NCI-H1105 treated with DMSO at 0.1 percent for 48 hours (cell line): ENCODE measurements at regions not wholly inside any gene's neighbourhood (a gene's known extent, or its start where the extent isn't known, plus 50 kb on each side); places are given as distances from the start of the nearest gene placed in this dataset.
"Not testable (repeated sequence)": the region's sequence is repeated elsewhere in the genome, so short reads cannot be mapped to it uniquely, and the experiment has no call there.

Source experiments
- DNase-seq: peaks from one replicate; lab custom pipeline; 2025; lab: John Stamatoyannopoulos, UW

DNA sequence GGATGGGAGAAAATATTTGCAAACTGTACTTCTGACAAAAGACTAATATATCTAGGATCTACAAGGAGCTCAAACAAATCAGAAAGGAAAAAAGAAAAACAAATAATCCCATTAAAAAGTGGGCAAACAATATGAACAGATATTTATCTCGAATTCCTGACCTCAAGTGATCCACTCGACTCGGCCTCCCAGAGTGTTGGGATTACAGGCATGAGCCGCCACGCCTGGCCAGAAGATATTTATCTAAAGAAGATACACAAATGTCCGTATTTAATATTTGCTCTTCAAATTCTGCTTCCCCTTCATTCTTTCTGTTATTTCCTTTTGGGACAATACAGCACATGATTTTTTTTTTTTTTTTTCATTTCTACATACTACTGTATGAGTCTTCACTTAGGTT is 151.7 kb upstream of the GRM7 start:
- no peak for DNase-seq

DNA sequence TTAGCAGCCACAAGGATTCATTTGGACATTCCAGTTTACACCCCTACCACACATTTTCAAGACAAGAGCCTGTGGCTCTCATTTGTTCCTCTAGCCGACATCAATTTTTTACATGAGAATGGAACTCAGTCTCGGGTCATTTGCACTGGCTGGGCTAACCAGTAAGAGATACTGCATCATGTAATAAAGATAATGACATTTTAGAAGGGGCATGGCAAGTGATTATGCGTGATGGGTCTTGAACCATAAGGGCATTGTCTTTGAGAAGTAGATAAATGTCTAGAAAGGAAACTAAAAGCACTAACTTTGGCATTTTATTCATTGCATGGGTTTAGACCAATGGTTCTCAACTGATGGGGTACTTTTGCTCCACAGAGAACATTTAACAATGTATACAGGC is 146.0 kb upstream of the GRM7 start:
- DNase-seq, result no peak

DNA sequence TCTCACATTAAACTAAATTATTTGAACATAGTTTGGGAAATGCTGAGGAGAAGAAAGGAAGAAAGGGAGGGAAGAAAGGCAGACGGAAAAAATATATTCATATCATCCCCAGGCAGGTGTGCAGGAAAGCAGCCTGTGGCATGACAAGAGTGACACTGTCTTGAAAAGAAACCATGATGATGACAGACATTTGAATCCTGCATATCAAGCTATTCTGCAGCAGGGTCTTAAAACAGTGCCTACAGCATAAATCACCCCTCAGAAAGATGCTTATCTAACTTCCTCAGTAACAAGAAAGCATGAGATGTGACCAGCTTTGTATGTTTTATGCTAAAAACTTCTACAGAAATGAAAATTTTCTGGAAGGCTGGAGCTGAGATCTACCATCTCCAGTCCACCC is 144.5 kb upstream of the GRM7 start:
- DNase-seq, result no peak

GRCh38 chr3:6717026-6717943 is 143.6 kb upstream of the GRM7 start:
- no peak for DNase-seq

GRCh38 chr3:6719999-6720398 is 140.9 kb upstream of the GRM7 start:
- no peak for DNase-seq

DNA sequence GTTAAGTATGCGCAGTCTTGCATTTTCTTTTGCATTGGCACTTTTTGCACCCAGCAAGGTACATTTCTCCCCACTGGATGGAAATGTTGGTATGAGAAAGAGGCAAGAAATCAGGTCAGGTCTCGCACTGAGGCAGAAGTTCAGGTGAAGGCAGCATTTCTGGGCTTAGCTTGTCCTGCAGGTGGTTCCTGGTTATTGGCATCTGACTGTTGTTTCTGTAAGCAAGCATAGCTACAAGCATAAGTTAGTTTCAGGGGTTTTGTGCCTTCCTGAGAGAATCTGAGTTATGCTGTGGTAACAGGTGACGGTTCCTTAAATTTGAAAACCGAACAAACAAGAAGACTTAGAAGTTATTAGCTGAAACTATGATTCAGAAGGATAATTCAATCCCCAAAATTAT is 139.4 kb upstream of the GRM7 start:
- no peak for DNase-seq

GRCh38 chr3:6723205-6723604 is 137.7 kb upstream of the GRM7 start:
- DNase-seq, result no peak

DNA sequence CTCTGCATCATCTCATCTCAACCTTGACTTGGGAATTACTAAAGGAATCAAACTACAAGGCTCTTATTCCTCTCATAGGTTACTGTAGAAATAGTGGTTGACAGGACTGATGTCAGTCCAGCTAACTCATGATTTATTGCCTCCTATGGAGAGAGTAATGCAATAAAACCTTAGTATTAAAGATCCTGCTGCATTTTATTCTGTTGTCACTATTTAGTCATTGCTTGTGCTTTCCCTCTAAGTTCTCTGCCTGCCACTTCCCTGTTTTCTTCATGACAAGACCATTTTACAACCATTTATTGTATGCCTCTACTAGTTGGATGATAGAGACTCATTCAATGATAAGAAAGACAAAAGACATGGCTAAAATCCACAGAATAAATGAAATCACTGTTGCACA is 134.1 kb upstream of the GRM7 start:
- no peak for DNase-seq

DNA sequence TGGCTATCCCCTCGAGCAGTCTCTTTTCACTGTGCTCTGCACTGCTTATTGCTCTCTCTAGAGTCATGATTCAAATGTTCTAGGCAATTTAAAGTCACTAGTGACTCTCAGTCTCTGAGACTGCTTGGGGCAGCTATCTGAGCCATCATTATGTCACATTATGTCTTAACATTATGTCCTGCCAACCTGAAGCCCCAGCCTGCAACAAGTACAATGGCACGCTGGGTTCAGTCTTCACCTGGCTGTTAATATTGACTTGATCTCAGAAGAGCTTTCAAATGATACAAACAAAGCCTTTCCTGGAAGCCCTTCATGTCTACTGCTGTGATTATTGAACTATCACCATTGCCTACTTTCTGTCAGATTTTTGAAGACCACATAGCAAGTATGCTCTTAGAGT is 128.1 kb upstream of the GRM7 start:
- no peak for DNase-seq

GRCh38 chr3:6733699-6734394 is 127.1 kb upstream of the GRM7 start:
- no peak for DNase-seq

GRCh38 chr3:6734395-6734746 is 126.5 kb upstream of the GRM7 start:
- no peak for DNase-seq

DNA sequence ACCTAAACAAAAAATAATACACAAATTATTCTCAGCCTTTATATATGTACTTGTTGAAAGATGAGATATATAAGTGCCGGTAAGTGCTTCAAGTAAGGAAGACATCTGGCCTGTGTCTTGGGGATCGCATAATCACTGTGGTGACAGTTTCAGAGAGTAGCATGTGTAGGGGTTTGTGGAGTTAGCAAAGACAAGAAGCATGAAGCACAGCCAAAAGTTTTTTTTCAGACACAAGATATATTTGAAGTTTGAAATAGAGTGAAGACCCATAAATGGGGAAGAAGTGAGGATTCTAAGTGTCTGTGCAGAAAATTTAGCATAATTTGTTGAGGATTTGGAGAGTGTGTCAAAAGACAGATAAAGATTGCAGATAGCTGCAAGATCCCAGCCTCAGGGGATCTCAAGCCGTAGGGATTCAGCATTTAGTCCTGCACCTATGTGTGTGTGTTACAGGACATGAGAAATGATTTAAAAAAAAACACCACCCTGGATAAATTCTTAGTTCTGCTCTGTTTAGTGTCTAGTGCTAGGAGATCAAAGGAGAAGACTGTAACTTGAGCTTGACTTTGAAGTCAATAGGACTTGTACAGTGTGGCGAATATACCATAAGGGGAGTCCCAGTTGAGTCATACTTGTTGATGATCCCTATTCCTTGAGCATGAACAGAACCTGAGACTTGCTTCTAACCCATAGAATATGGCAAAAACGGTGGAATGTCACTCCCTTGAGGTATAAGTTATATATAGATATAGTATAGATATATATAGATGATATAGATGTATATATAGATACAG is 123.9 kb upstream of the GRM7 start:
- DNase-seq, result no peak

DNA sequence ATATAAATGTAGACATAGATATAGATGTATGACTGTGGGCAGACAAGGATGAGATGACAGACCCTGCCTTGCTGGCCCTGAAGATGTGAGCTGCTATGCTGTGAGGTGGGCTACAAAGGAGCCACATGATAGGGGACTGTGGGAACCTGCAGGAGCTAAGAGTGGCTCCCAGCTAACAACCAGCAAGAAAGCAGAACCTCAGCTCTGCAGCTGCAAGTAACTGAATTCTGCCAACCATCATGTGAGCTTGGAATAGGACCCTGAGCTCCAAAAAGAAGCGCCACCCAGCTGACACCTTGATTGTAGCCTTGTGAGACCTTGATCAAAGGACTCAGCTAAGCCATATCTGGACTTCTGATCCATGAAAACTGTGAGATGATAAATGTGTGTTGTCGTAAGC is 123.3 kb upstream of the GRM7 start:
- DNase-seq, result no peak

DNA sequence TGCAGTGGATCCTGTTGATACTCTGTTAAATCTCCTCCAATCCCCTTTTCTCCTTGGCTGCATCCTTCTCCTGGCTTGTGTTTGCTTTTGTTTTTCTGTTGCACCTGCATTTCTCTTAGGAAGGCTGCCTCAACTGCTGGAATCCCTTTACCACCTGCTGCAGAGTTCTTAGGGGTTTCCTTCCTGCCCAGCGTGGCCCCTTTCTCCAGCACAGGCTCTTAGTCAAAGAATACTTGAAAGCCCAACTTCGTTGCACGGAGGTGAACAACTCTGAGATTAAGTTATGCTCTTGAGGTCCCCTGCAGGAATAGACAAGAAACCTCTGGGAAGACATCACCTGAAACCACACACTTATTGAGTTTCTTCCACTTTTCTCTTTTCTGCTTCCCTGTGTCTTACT is 121.6 kb upstream of the GRM7 start:
- DNase-seq, result no peak

DNA sequence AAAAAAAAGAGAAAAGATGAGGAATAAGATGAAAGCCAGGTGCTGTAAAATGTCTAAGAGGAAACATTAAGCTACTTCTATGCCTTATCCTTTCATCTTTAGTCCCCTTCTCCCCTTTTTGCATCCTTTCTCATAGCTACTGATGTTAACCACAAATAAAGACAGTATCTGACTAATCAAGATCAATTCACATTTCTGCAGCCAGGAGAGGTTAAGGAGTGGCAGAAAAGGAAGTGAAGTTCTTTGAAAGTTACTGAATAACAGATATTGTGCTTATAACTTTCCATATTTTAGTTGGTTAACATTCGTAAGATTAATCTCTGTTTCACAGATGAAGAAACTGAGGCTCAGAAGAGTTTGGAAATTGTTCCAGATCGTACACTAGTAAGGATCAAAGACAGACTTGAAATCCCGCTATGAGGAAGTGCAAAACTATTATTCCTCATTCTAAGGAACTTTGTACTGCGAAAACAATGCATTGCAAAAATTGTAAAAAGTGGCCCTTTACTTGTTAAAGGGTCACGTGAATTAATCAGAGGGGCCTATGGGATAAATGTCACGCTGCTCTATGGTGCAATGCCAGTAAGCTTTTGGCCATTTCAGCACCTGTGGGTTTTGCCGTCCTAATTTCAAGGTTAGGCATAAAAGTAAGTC is 117.7 kb upstream of the GRM7 start:
- no peak for DNase-seq

DNA sequence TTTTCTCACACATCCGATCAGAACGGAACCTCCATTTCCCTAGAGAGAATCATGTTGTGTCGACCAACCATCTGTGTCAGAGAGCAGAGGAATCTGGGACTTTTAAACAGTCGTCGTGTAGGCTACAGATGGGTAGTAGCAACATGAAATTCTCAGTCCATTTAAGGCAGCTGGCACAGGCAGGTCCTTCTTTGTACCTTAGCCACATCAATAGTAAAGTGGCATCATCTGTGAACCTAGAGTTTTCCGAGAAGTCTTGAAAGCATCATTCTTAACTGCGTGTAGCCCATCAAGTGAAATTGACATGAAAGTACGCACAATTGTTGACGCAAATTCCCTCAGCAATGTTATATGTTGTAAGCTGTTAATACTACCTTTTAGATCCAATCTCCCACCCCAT is 114.5 kb upstream of the GRM7 start:
- DNase-seq, result no peak

- no peak for DNase-seq
Measured at GRCh38 chr3:6747017-6747416, 113.9 kb upstream of the GRM7 start.

- DNase-seq, result no peak
Measured at GRCh38 chr3:6750782-6751181, 110.1 kb upstream of the GRM7 start.

GRCh38 chr3:6753536-6753935 is 107.4 kb upstream of the GRM7 start:
- DNase-seq, result no peak

GRCh38 chr3:6769532-6770396 is 91.2 kb upstream of the GRM7 start:
- not testable (repeated sequence) for DNase-seq

- no peak for DNase-seq
Measured at GRCh38 chr3:6770397-6770690, 90.6 kb upstream of the GRM7 start.

- DNase-seq, result no peak
Measured at GRCh38 chr3:6771171-6771570, 89.7 kb upstream of the GRM7 start.
